ENCODE measurements at regions not wholly inside any gene's neighbourhood (a gene's known extent, or its start where the extent isn't known, plus 50 kb on each side); places are given as distances from the start of the nearest gene placed in this dataset.
"Not testable (repeated sequence)": the region's sequence is repeated elsewhere in the genome, so short reads cannot be mapped to it uniquely, and the experiment has no call there.

DNA sequence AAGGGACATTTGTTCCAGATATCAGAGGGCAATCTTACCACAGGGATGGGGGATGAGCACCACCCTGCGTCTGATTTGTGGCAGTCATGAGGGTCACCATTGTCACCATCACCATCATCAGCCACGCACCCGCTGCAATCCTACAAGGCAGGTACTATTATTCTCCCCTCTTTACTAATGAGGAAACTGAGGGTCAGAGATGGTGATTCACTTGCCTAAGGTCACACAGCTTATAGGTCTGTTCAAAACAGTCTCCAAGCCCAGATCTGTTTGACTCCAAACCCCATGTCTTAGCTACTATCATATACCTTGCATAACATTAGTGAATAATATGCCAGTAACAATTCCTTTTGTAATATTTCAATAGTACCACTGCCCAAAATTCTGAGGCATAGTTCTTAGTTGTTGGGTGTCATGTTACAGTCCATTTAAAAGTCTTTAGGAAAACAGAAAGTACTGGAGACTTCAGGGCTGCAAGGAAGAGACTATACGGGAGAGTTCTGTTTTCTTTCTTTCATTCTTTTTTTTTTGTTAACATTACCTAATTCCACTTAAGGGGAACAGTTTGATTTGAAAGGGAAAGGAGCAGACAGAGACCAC, 166.4 kb downstream of the C16orf95 start:
- DNase-seq (ENCODE audit: insufficient read length, low spot score) (no peak), FAIRE-seq (no peak)

- FAIRE-seq (no peak), DNase-seq (ENCODE audit: insufficient read length, low spot score) (no peak)
These were observed 164.9 kb downstream of the C16orf95 start for GRCh38 chr16:87152221-87152755.

DNA sequence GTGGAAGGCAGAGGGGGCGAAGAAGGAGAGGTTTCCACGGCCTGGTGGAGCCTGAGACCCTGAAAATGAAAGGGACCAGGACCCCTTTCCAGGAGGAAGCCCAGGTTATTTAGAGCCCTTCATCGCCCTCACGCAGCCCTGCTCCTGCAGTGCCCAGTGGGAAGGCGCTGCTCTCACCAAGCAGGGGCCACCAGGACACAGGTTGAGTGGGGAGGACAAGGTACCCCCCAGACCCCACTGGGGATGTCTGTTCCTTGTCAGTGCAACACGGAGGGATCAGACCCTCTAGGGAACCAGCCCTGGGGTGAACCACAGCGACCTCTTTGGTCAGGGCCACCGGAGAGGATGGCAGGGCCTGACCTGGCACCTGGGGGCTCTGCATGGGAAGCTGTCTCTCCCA, 163.9 kb downstream of the C16orf95 start:
- no peak for FAIRE-seq

DNA sequence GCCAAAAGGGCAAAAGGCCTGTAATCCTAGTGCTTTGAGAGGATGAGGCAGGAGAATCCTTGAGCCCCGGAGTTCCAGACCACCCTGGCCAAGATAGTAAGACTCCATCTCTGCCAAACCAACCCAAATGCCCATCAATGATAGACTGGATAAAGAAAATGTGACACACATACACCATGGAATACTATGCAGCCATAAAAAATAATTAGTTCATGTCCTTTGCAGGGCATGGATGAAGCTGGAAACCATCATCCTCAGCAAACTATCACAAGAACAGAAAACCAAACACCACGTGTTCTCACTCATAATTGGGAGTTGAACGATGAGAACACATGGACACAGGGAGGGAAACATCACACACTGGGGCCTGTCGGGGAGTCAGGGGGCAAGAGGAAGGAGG, 161.9 kb downstream of the C16orf95 start:
- not testable (repeated sequence) for DNase-seq (ENCODE audit: insufficient read length, low spot score); FAIRE-seq

More for the DNA sequence above, 163.9 kb downstream of the C16orf95 start:
- no peak for DNase-seq (ENCODE audit: insufficient read length, low spot score)

DNA sequence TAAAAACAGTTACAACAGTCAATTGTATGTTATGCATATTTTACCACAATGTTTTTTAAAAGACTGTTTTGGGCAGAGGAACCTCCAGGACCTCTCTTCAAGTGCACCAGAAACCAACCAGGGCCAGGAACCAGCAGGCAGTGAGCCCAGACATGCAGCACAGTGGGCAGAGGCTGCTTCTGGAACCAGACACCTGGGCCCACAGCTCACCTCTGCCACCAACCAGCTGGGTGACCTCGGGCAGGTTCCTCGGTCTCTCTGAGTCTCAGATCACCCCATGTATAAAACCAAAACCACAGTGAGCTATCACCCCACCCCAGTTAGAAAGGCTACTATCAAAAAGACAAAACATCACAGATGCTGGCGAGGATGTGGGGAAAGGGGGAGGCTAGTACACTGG, 161.0 kb downstream of the C16orf95 start:
- FAIRE-seq (no peak), DNase-seq (ENCODE audit: insufficient read length, low spot score) (no peak)

GRCh38 chr16:87160234-87160636, 157.0 kb downstream of the C16orf95 start:
- DNase-seq (ENCODE audit: insufficient read length, low spot score) = no peak
- no peak for FAIRE-seq

GRCh38 chr16:87160701-87161337, 156.4 kb downstream of the C16orf95 start:
- DNase-seq (ENCODE audit: insufficient read length, low spot score) = no peak
- no peak for FAIRE-seq

- not testable (repeated sequence) for DNase-seq (ENCODE audit: insufficient read length, low spot score); FAIRE-seq
These were observed 155.8 kb downstream of the C16orf95 start for GRCh38 chr16:87161410-87161809.

DNA sequence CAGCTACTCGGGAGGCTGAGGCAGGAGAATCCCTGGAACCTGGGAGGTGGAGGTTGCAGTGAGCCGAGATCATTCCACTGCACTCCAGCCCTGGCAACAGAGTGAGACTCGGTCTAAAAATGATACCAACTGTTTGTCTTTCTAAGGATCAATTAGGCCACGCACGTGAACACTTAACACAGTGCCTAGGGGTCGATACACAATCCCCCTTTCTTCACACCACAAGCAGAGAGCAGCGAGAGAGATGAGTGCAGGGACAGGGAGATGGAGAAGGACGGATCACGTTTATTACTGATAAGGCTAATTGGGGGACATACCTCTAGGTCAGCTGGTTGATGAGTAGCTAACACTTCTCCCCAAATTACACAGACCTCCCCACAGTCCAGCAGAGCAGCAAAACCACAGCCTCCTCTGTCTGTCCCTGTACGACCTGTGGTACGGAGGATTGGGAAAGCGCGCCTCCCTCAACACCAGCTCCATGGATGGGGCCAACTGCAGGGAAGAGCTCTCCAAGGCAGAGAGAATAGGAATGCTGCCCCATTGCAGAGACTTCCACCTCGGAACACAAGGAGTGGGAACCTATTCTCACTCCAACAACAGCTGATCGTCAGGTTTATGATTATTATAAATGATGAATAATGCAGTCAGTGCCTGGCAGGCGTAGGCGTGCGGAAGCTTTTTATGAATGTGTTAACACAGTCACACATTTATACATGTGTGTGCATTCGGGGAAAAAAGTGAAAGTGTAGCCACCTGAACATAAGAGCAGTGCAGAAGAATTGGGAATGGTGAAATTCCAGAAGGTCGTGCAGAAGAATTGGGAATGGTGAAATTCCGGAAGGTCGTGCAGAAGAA, 155.1 kb downstream of the C16orf95 start:
- DNase-seq (ENCODE audit: insufficient read length, low spot score) (no peak), FAIRE-seq (peak; percentile 16)

DNA sequence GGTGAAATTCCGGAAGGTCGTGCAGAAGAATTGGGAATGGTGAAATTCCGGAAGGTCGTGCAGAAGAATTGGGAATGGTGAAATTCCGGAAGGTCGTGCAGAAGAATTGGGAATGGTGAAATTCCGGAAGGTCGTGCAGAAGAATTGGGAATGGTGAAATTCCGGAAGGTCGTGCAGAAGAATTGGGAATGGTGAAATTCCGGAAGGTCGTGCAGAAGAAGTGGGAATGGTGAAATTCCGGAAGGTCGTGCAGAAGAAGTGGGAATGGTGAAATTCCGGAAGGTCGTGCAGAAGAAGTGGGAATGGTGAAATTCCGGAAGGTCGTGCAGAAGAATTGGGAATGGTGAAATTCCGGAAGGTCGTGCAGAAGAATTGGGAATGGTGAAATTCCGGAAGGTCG, 154.4 kb downstream of the C16orf95 start:
- not testable (repeated sequence) for FAIRE-seq; DNase-seq (ENCODE audit: insufficient read length, low spot score)

DNA sequence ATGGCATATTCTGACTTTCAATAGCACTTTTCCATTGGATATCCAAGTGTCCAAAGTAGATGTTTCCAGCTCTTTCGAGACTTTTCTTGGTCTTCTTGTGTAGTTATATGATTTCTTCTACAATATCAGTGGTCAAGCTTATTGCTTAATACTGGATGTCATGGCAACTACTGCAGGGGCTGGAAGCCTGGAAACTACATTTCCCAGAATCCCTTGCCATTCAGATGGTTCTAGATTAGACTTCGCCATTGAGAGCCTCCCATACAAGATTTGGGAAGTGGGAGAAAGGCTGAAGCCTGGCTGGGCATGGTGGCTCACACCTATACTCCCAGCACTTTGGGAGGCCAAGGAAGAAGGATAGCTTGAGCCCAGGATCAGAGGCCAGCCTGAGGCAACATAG, 153.6 kb downstream of the C16orf95 start:
- DNase-seq (ENCODE audit: insufficient read length, low spot score) (no peak), FAIRE-seq (no peak)

DNA sequence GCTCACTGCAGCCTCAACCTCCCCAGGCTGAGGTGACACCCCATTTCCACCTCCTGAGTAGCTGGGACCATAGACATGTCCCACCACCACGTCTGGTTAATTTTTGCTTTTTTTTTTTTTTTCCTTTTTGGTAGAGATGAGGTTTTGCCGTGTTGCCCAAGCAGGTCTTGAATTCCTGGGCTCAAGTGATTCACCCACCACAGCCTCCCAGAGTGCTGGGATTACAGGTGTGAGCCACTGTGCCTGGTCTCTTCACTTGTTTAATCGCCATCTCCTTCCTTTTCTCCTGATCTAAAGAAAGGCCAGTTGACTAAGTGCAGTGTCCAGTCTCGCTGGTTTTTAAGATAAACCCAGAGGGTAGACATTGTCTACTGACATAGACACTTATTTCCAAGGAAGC, 152.0 kb downstream of the C16orf95 start:
- DNase-seq (ENCODE audit: insufficient read length, low spot score) (no peak), FAIRE-seq (no peak)

- FAIRE-seq (no peak), DNase-seq (ENCODE audit: insufficient read length, low spot score) (no peak)
These were observed 151.3 kb downstream of the C16orf95 start for GRCh38 chr16:87165885-87166284.

DNA sequence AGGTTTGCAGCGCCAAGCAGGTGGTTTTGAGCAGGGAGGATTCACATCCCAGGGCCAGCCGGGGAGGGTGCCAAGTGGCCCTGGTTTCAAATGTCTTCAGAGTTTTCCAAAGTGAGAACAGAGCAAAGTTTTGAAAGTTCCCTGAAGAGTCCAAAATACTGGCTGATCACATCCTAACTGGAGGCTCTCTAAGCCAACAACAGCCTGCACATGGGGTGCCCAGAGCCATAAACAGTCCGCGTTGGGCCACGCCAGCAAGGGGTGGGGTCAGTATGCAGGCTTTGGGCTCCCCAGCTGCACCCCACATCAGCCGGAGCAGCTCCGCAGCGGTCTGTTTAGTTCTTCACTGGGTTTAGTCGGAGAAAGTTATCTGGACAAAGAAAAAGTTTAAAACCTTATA, 150.9 kb downstream of the C16orf95 start:
- DNase-seq (ENCODE audit: insufficient read length, low spot score) (no peak), FAIRE-seq (no peak)

- FAIRE-seq = no peak
These were observed 150.3 kb downstream of the C16orf95 start for GRCh38 chr16:87166934-87167333.

DNA sequence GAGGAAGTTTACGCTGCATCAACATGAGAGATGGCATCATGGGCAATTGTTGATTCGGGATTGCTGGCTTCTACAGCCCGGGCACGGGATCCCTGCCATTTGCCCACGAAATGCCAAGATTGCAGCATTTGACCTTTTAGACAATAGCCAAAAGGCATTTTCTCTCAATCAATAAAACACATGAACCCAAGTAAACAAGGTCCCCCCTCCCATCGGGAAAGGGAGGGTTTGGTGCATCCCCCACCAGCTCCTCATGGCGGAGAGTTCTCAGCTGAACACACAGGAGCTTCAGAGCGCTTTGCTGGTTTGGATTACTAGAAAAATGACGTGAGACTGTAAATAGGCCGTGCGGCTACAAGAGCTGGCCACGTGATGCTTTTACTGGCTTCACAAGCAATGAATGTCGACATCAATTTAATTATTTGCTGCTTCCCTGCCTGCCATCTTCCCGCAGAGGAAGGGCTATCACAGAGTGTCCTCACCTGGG, 147.6 kb downstream of the C16orf95 start:
- no peak for FAIRE-seq

More at GRCh38 chr16:87166934-87167333, 150.3 kb downstream of the C16orf95 start:
- no peak for DNase-seq (ENCODE audit: insufficient read length, low spot score)

DNA sequence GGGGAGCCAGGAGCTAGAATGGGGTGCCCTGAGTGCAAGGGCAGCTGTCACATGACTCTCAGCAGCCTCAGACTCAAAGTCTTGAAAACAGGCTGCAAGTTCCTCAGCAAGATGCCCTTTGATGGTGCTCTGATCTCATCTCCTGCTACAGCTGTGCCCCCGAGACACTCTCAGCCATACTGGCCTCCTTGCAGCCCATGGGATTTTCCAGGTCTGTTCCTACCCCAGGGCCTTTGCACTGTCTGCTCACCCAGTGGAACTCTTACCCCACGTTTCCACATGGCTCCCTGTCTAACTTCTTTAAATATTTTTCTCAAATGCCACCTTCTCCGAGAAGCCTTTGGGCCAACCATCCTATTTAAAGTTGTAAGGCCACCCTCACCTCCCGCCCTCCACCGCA, 146.9 kb downstream of the C16orf95 start:
- DNase-seq (ENCODE audit: insufficient read length, low spot score) (no peak), FAIRE-seq (no peak)

More for the DNA sequence above, 147.6 kb downstream of the C16orf95 start:
- no peak for DNase-seq (ENCODE audit: insufficient read length, low spot score)

DNA sequence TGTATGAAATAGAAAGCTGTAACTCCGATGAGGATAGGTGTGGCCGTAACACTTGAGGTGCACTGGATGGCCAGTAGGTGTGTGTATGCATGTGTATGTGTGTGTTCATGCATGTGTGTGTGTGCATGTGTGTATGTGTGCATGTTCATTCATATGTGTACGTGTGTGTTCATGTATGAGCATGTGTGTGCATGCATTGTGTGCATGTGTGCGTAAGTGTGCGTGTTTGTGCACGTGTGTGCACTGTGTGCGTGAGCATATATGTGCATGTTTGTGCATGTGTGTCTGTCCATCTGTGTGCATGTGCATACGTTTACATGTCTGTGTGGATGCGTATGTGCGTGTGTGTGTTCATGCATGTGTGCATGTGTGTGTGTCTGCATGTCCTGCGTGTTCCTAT, 145.5 kb downstream of the C16orf95 start:
- FAIRE-seq (peak; percentile 97), DNase-seq (ENCODE audit: insufficient read length, low spot score) (no peak)

- FAIRE-seq (peak; percentile 49), DNase-seq (ENCODE audit: insufficient read length, low spot score) (no peak)
These were observed 144.6 kb downstream of the C16orf95 start for GRCh38 chr16:87172632-87173031.

- no peak for DNase-seq (ENCODE audit: insufficient read length, low spot score)
- no peak for FAIRE-seq
These were observed 143.8 kb downstream of the C16orf95 start for GRCh38 chr16:87173294-87173893.

- DNase-seq (ENCODE audit: insufficient read length, low spot score) = no peak
- FAIRE-seq = no peak
These were observed 143.1 kb downstream of the C16orf95 start for GRCh38 chr16:87174061-87174460.

Measured in HTR-8/SVneo (cell line).